Naive thymus-derived CD4-positive, alpha-beta T cell (primary cell): ENCODE measurements at regions not wholly inside any gene's neighbourhood (a gene's known extent, or its start where the extent isn't known, plus 50 kb on each side); places are given as distances from the start of the nearest gene placed in this dataset.
"Not testable (repeated sequence)": the region's sequence is repeated elsewhere in the genome, so short reads cannot be mapped to it uniquely, and the experiment has no call there.

ENCODE experiments used
- ATAC-seq: fragments of 150-1000 bp; cut with Tn5 transposase; 2 replicates; pipeline ENCODE4 v1.10.0; 2021; ENCODE audit warnings: mild to moderate bottlenecking, moderate library complexity
- CTCF ChIA-PET: fragments of 350-600 bp; sonication (Branson Sonifier 250); formaldehyde crosslinking; loops from one replicate; lab custom pipeline; 2021; ENCODE audit warnings: antibody characterized with exemption; lab: Charles Lee
- POLR2A ChIA-PET: fragments of 350-600 bp; sonication (Branson Sonifier 250); formaldehyde crosslinking; loops from one replicate; lab custom pipeline; 2021; ENCODE audit warnings: antibody characterized with exemption, inconsistent platforms; lab: Charles Lee
- DNase-seq, 9 donors: peaks; one replicate each; pipeline versions ENCODE4 v3.0.0 to v3.0.0-alpha.2; 2020 to 2022; ENCODE audit warnings: mixed read lengths in 1 of 9
- H3K27ac ChIP-seq: one replicate; pipeline ENCODE4 v1.7.0; 2013; ENCODE audit warnings: mild to moderate bottlenecking, low read depth, low read length, moderate library complexity
- H3K27me3 ChIP-seq, 2 donors: one replicate each; pipeline ENCODE4 v1.7.0; 2013; ENCODE audit warnings: low read length in 2 of 2, mild to moderate bottlenecking in 2 of 2, moderate library complexity in 2 of 2; ENCODE audit not compliant: control insufficient read depth in 2 of 2, insufficient read depth in 2 of 2
- H3K36me3 ChIP-seq, 3 experiments: 1 replicate in 2 of 3; 2 replicates in 1 of 3; pipeline ENCODE4 v1.7.0; 2013; ENCODE audit warnings: low read length in 3 of 3, mild to moderate bottlenecking in 3 of 3, moderate library complexity in 1 of 3; ENCODE audit not compliant: insufficient read depth in 3 of 3, control insufficient read depth in 2 of 3
- H3K4me1 ChIP-seq, 2 donors: one replicate each; pipeline ENCODE4 v1.7.0; 2013; ENCODE audit warnings: low read length in 2 of 2, mild to moderate bottlenecking in 2 of 2, moderate library complexity in 1 of 2; ENCODE audit not compliant: control insufficient read depth in 2 of 2, insufficient read depth in 2 of 2
- H3K4me3 ChIP-seq: 2 replicates; pipeline ENCODE4 v1.7.0; 2013; ENCODE audit warnings: mild to moderate bottlenecking, low read length
- H3K9me3 ChIP-seq, 3 experiments: 1 replicate in 2 of 3; 2 replicates in 1 of 3; pipeline ENCODE4 v1.7.0; 2013; ENCODE audit warnings: low read length in 3 of 3; ENCODE audit not compliant: control insufficient read depth in 2 of 3
- H3K27ac Mint-ChIP-seq, 9 donors: one replicate each; pipeline ENCODE4 v1.8.0; 2020 to 2022; ENCODE audit warnings: mixed read lengths in 9 of 9, mild to moderate bottlenecking in 8 of 9, moderate library complexity in 5 of 9, inconsistent platforms in 2 of 9
- H3K27me3 Mint-ChIP-seq, 5 donors: one replicate each; pipeline ENCODE4 v1.8.0; 2021 to 2022; ENCODE audit warnings: mixed read lengths in 5 of 5, mild to moderate bottlenecking in 1 of 5
- H3K36me3 Mint-ChIP-seq, 5 donors: one replicate each; pipeline ENCODE4 v1.8.0; 2020 to 2022; ENCODE audit warnings: mixed read lengths in 5 of 5, mild to moderate bottlenecking in 3 of 5, inconsistent platforms in 1 of 5
- H3K4me1 Mint-ChIP-seq, 7 donors: one replicate each; pipeline ENCODE4 v1.8.0; 2020 to 2022; ENCODE audit warnings: mixed read lengths in 7 of 7, mild to moderate bottlenecking in 3 of 7, inconsistent platforms in 1 of 7
- H3K4me3 Mint-ChIP-seq, 10 donors: one replicate each; pipeline ENCODE4 v1.8.0; 2020 to 2022; ENCODE audit warnings: mild to moderate bottlenecking in 10 of 10, mixed read lengths in 10 of 10, moderate library complexity in 6 of 10, inconsistent platforms in 2 of 10
- H3K9me3 Mint-ChIP-seq, 11 donors: one replicate each; pipeline ENCODE4 v1.8.0; 2020 to 2022; ENCODE audit warnings: mixed read lengths in 11 of 11, mild to moderate bottlenecking in 4 of 11, inconsistent platforms in 1 of 11, moderate library complexity in 1 of 11
- intact Hi-C, 2 donors: fragments of 100-400 bp; cut with micrococcal nuclease; formaldehyde crosslinking; loops; one replicate each; pipeline ENCODE4 v1.15.1; 2023

- H3K36me3 ChIP-seq, H3K27ac Mint-ChIP-seq, H3K4me3 ChIP-seq, CTCF ChIA-PET, H3K4me3 Mint-ChIP-seq, intact Hi-C loops, POLR2A ChIA-PET, ATAC-seq, H3K4me1 ChIP-seq, H3K4me1 Mint-ChIP-seq, H3K27me3 ChIP-seq, H3K36me3 Mint-ChIP-seq, H3K9me3 Mint-ChIP-seq, H3K27ac ChIP-seq, H3K9me3 ChIP-seq, DNase-seq: not testable (repeated sequence)
- H3K27me3 Mint-ChIP-seq: peaks cover 2 to 25% (median 7%) of the 10 kb centered on the region in 5 donors
Measured at GRCh38 chr12:8399496-8400034, 56.2 kb upstream of the CLEC6A start.

DNA sequence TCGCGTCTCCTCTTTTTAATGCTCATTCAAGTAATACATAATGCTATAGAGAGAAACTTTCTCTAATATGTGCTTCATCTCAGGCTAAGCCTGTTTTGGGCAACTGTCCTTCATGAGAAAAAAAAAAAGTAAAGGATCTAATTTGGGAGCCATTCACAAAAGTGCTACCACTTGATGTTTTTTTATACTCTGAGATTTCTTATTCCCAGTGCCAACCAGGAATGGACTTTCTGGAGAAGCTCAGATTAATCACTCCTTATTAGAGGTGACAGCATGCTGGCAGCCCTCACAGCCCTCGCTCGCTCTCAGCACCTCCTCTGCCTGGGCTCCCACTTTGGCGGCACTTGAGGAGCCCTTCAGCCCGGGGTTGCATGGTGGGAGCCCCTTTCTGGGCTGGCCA lies 51.9 kb upstream of the CLEC6A start:
- H3K27ac ChIP-seq, H3K36me3 ChIP-seq, intact Hi-C loops, DNase-seq, POLR2A ChIA-PET, H3K9me3 ChIP-seq, H3K4me1 Mint-ChIP-seq, H3K27ac Mint-ChIP-seq, H3K4me1 ChIP-seq, H3K27me3 ChIP-seq, H3K36me3 Mint-ChIP-seq, ATAC-seq, H3K4me3 Mint-ChIP-seq, H3K9me3 Mint-ChIP-seq, H3K4me3 ChIP-seq, CTCF ChIA-PET: not testable (repeated sequence)
- peaks cover 0 to 18% (median 0%) of the 10 kb centered on the region in 5 donors for H3K27me3 Mint-ChIP-seq

DNA sequence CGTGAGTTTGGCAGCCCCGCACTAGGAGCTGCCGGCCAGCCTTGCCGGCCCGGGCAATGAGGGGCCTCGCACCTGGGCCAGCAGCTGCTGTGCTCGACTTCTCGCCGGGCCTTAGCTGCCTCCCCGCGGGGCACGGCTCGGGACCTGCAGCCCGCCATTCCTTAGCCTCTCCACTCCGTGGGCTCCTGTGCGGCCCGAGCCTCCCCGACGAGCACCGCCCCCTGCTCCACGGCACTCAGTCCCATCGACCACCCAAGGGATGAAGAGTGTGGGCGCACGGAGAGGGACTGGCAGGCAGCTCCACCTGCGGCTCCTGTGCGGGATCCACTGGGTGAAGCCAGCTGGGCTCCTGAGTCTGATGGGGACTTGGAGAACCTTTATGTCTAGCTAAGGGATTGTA lies 51.4 kb upstream of the CLEC6A start:
- H3K36me3 ChIP-seq, H3K9me3 ChIP-seq, H3K4me3 Mint-ChIP-seq, H3K4me3 ChIP-seq, H3K27ac Mint-ChIP-seq, POLR2A ChIA-PET, H3K4me1 Mint-ChIP-seq, CTCF ChIA-PET, intact Hi-C loops, ATAC-seq, H3K27ac ChIP-seq, DNase-seq, H3K36me3 Mint-ChIP-seq, H3K4me1 ChIP-seq, H3K9me3 Mint-ChIP-seq, H3K27me3 ChIP-seq: not testable (repeated sequence)
- H3K27me3 Mint-ChIP-seq: peaks cover 0 to 13% (median 0%) of the 10 kb centered on the region in 5 donors
